Fibroblast of villous mesenchyme (primary cell): ENCODE measurements at regions not wholly inside any gene's neighbourhood (a gene's known extent, or its start where the extent isn't known, plus 50 kb on each side); places are given as distances from the start of the nearest gene placed in this dataset.
"Not testable (repeated sequence)": the region's sequence is repeated elsewhere in the genome, so short reads cannot be mapped to it uniquely, and the experiment has no call there.

Experiments used
- DNase-seq: peaks from one replicate; pipeline ENCODE4 v3.0.0-alpha.2; 2010; ENCODE audit warnings: low read depth
- H3K4me3 ChIP-seq: 2 replicates; pipeline ENCODE4 v1.5.1; 2011; ENCODE audit warnings: low read depth, mild to moderate bottlenecking, low read length
- TF ChIP-seq, protein P1 (sequence below): IDR thresholded peaks from 2 replicates; pipeline ENCODE4 v1.5.1; 2012; ENCODE audit warnings: low read depth, mild to moderate bottlenecking, low read length; ENCODE audit not compliant: insufficient read depth

DNA sequence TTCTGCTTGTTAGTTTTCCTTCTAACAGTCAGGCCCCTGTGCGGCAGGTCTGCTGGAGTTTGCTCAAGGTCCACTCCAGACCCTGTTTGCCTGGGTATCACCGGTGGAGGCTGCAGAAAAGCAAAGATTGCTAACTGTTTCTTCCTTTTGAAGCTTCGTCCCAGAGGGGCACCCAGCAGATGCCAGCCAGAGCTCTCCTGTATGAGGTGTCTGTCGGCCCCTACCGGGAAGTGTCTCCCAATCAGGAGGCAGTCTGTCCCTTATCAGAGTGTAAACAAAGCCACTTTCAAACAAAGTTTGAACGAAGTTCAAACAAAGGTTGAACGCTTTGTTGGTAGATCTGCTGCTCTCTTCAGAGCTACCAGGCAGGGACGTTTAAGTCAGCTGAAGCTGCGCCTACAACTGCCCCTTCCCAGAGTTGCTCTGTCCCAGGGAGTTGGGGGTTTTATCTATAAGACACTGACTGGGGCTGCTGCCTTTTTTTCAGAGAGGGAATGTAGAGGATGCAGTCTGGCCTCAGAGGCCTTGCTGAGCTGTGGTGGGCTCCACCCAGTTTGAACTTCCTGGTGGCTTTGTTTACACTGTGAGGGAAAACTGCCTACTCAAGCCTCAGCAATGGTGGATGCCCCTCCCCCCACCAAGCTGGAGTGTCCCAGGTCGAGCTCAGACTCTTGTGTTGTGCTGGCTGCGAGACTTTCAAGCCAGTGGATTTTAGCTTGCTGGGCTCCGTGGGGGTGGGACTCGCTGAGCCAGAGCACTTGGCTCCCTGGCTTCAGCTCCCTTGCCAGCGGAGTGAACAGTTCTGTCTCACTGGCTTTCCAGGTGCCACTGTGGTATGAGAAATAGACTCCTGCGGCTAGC is 401.8 kb downstream of the SRGAP2C start:
- DNase-seq = no peak
- TF ChIP-seq, protein P1, sequence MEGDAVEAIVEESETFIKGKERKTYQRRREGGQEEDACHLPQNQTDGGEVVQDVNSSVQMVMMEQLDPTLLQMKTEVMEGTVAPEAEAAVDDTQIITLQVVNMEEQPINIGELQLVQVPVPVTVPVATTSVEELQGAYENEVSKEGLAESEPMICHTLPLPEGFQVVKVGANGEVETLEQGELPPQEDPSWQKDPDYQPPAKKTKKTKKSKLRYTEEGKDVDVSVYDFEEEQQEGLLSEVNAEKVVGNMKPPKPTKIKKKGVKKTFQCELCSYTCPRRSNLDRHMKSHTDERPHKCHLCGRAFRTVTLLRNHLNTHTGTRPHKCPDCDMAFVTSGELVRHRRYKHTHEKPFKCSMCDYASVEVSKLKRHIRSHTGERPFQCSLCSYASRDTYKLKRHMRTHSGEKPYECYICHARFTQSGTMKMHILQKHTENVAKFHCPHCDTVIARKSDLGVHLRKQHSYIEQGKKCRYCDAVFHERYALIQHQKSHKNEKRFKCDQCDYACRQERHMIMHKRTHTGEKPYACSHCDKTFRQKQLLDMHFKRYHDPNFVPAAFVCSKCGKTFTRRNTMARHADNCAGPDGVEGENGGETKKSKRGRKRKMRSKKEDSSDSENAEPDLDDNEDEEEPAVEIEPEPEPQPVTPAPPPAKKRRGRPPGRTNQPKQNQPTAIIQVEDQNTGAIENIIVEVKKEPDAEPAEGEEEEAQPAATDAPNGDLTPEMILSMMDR = no peak
- H3K4me3 ChIP-seq = no peak overlapping the region

GRCh38 chr1:121587230-121587569 is 402.4 kb downstream of the SRGAP2C start:
- no peak for DNase-seq
- TF ChIP-seq, protein P1 = no peak
- H3K4me3 ChIP-seq = no peak overlapping the region

GRCh38 chr1:121587777-121588176 is 403.0 kb downstream of the SRGAP2C start:
- H3K4me3 ChIP-seq = no peak overlapping the region
- TF ChIP-seq, protein P1 = no peak
- no peak for DNase-seq

DNA sequence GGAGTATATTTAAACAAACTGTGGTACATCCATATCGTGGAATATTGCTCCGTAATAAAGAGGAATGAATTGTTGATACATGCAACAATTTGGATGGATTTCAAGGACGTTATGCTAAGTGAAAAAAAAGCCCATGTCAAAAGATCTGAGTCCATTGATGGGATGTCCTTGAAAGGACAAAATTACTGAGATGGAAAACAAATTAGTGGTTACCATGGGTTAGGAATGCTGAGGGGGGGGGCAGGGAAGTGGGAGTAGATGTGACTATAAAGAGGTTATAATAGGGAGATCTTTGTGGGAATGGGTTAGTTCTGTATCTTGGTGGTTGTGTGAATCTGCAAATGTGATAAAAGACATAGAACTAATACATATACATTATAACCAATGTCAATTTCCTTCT is 409.3 kb downstream of the SRGAP2C start:
- TF ChIP-seq, protein P1 = no peak
- DNase-seq = no peak
- no peak overlapping the region for H3K4me3 ChIP-seq

- DNase-seq = no peak
- no peak overlapping the region for H3K4me3 ChIP-seq
- TF ChIP-seq, protein P1 = no peak
These were observed 410.3 kb downstream of the SRGAP2C start for GRCh38 chr1:121595089-121595488.

GRCh38 chr1:121604843-121605444 is 420.2 kb downstream of the SRGAP2C start:
- not testable (repeated sequence) for DNase-seq, H3K4me3 ChIP-seq

GRCh38 chr1:121607499-121607898 is 422.7 kb downstream of the SRGAP2C start:
- not testable (repeated sequence) for DNase-seq

More at GRCh38 chr1:121607499-121607898, 422.7 kb downstream of the SRGAP2C start:
- not testable (repeated sequence) for H3K4me3 ChIP-seq
